ENCODE measurements at regions not wholly inside any gene's neighbourhood (a gene's known extent, or its start where the extent isn't known, plus 50 kb on each side); places are given as distances from the start of the nearest gene placed in this dataset.

- DNase-seq (ENCODE audit: low read depth in 1 of 2, low spot score in 1 of 2) = peak in 1 of 2 experiments; percentile 34
- in situ Hi-C loops (cut with HindIII; ENCODE audit: low pct_unique_long_range_greater_than_20kb, low sequenced_read_pairs) = no loop called here
- no peak for TF ChIP-seq JUND (IDR thresholded peaks at IDR 0.05; ENCODE audit: low read depth)
Measured at GRCh38 chr2:120481446-120482194, 135.7 kb downstream of the INHBB start.

GRCh38 chr2:120482334-120482733 lies 136.4 kb downstream of the INHBB start:
- in situ Hi-C loops (cut with HindIII; ENCODE audit: low pct_unique_long_range_greater_than_20kb, low sequenced_read_pairs) = no loop called here
- TF ChIP-seq JUND (IDR thresholded peaks at IDR 0.05; ENCODE audit: low read depth) = no peak

GRCh38 chr2:120483355-120483754 lies 137.4 kb downstream of the INHBB start:
- DNase-seq (ENCODE audit: low read depth in 1 of 2, low spot score in 1 of 2) = no peak
- in situ Hi-C loops (cut with HindIII; ENCODE audit: low pct_unique_long_range_greater_than_20kb, low sequenced_read_pairs) = no loop called here
- TF ChIP-seq JUND (IDR thresholded peaks at IDR 0.05; ENCODE audit: low read depth) = no peak

More at GRCh38 chr2:120482334-120482733, 136.4 kb downstream of the INHBB start:
- DNase-seq (ENCODE audit: low read depth in 1 of 2, low spot score in 1 of 2) = no peak

GRCh38 chr2:120485096-120485495 lies 139.2 kb downstream of the INHBB start:
- TF ChIP-seq JUND (IDR thresholded peaks at IDR 0.05; ENCODE audit: low read depth) = no peak
- DNase-seq (ENCODE audit: low read depth in 1 of 2, low spot score in 1 of 2) = no peak
- in situ Hi-C loops (cut with HindIII; ENCODE audit: low pct_unique_long_range_greater_than_20kb, low sequenced_read_pairs) = no loop called here

- in situ Hi-C loops (cut with HindIII; ENCODE audit: low pct_unique_long_range_greater_than_20kb, low sequenced_read_pairs) = no loop called here
- DNase-seq (ENCODE audit: low read depth in 1 of 2, low spot score in 1 of 2) = peak; percentile 42 to 72
- TF ChIP-seq JUND (IDR thresholded peaks at IDR 0.05; ENCODE audit: low read depth) = no peak
Measured at GRCh38 chr2:120486441-120486840, 140.5 kb downstream of the INHBB start.

GRCh38 chr2:120486946-120487345 lies 141.0 kb downstream of the INHBB start:
- in situ Hi-C loops (cut with HindIII; ENCODE audit: low pct_unique_long_range_greater_than_20kb, low sequenced_read_pairs) = no loop called here
- TF ChIP-seq JUND (IDR thresholded peaks at IDR 0.05; ENCODE audit: low read depth) = no peak
- DNase-seq (ENCODE audit: low read depth in 1 of 2, low spot score in 1 of 2) = no peak

GRCh38 chr2:120488531-120488930 lies 142.6 kb downstream of the INHBB start:
- in situ Hi-C loops (cut with HindIII; ENCODE audit: low pct_unique_long_range_greater_than_20kb, low sequenced_read_pairs) = no loop called here
- no peak for DNase-seq (ENCODE audit: low read depth in 1 of 2, low spot score in 1 of 2)
- no peak for TF ChIP-seq JUND (IDR thresholded peaks at IDR 0.05; ENCODE audit: low read depth)

GRCh38 chr2:120489023-120489422 lies 143.1 kb downstream of the INHBB start:
- in situ Hi-C loops (cut with HindIII; ENCODE audit: low pct_unique_long_range_greater_than_20kb, low sequenced_read_pairs) = no loop called here
- DNase-seq (ENCODE audit: low read depth in 1 of 2, low spot score in 1 of 2) = no peak
- no peak for TF ChIP-seq JUND (IDR thresholded peaks at IDR 0.05; ENCODE audit: low read depth)

GRCh38 chr2:120490091-120490798 lies 144.3 kb downstream of the INHBB start:
- no peak for TF ChIP-seq JUND (IDR thresholded peaks at IDR 0.05; ENCODE audit: low read depth)
- in situ Hi-C loops (cut with HindIII; ENCODE audit: low pct_unique_long_range_greater_than_20kb, low sequenced_read_pairs) = no loop called here
- DNase-seq (ENCODE audit: low read depth in 1 of 2, low spot score in 1 of 2) = no peak

GRCh38 chr2:120491111-120491625 lies 145.2 kb downstream of the INHBB start:
- no peak for TF ChIP-seq JUND (IDR thresholded peaks at IDR 0.05; ENCODE audit: low read depth)
- in situ Hi-C loops (cut with HindIII; ENCODE audit: low pct_unique_long_range_greater_than_20kb, low sequenced_read_pairs) = no loop called here
- no peak for DNase-seq (ENCODE audit: low read depth in 1 of 2, low spot score in 1 of 2)

- TF ChIP-seq JUND (IDR thresholded peaks at IDR 0.05; ENCODE audit: low read depth) = no peak
- DNase-seq (ENCODE audit: low read depth in 1 of 2, low spot score in 1 of 2) = no peak
- in situ Hi-C loops (cut with HindIII; ENCODE audit: low pct_unique_long_range_greater_than_20kb, low sequenced_read_pairs) = no loop called here
Measured at GRCh38 chr2:120493231-120493630, 147.3 kb downstream of the INHBB start.

GRCh38 chr2:120494446-120494845 lies 148.5 kb downstream of the INHBB start:
- no peak for DNase-seq (ENCODE audit: low read depth in 1 of 2, low spot score in 1 of 2)
- TF ChIP-seq JUND (IDR thresholded peaks at IDR 0.05; ENCODE audit: low read depth) = no peak
- in situ Hi-C loops (cut with HindIII; ENCODE audit: low pct_unique_long_range_greater_than_20kb, low sequenced_read_pairs) = no loop called here

GRCh38 chr2:120495586-120495985 lies 149.7 kb downstream of the INHBB start:
- no peak for DNase-seq (ENCODE audit: low read depth in 1 of 2, low spot score in 1 of 2)
- in situ Hi-C loops (cut with HindIII; ENCODE audit: low pct_unique_long_range_greater_than_20kb, low sequenced_read_pairs) = no loop called here
- TF ChIP-seq JUND (IDR thresholded peaks at IDR 0.05; ENCODE audit: low read depth) = no peak
